WERI-Rb-1 (cell line): ENCODE measurements at regions not wholly inside any gene's neighbourhood (a gene's known extent, or its start where the extent isn't known, plus 50 kb on each side); places are given as distances from the start of the nearest gene placed in this dataset.

Experiments used
- DNase-seq: peaks from one replicate; pipeline ENCODE4 v3.0.0-alpha.2; 2020
- H3K27ac ChIP-seq: fragments of 250-450 bp; sonication (Bioruptor Pico); 2 replicates; pipeline ENCODE4 v1.5.1; 2020; ENCODE audit warnings: mild to moderate bottlenecking, moderate library complexity
- H3K27me3 ChIP-seq: fragments of 250-450 bp; sonication (Bioruptor Pico); 2 replicates; pipeline ENCODE4 v1.5.1; 2021; ENCODE audit warnings: mild to moderate bottlenecking, low read depth, moderate library complexity; ENCODE audit not compliant: insufficient read depth, severe bottlenecking
- H3K36me3 ChIP-seq: fragments of 250-450 bp; sonication (Bioruptor Pico); 2 replicates; pipeline ENCODE4 v1.5.1; 2020; ENCODE audit warnings: mild to moderate bottlenecking, moderate library complexity
- H3K4me3 ChIP-seq: 2 replicates; pipeline ENCODE4 v1.5.1; 2011; ENCODE audit warnings: low read depth, mild to moderate bottlenecking, control low read depth, low read length
- H3K9me3 ChIP-seq: fragments of 250-450 bp; sonication (Bioruptor Pico); 2 replicates; pipeline ENCODE4 v1.5.1; 2021; ENCODE audit warnings: mild to moderate bottlenecking, moderate library complexity; ENCODE audit not compliant: severe bottlenecking
- TF ChIP-seq, protein P1 (sequence below): IDR thresholded peaks from 2 replicates; pipeline ENCODE4 v1.5.1; 2011; ENCODE audit warnings: low read depth, mild to moderate bottlenecking, control low read depth, inconsistent platforms, low read length

DNA sequence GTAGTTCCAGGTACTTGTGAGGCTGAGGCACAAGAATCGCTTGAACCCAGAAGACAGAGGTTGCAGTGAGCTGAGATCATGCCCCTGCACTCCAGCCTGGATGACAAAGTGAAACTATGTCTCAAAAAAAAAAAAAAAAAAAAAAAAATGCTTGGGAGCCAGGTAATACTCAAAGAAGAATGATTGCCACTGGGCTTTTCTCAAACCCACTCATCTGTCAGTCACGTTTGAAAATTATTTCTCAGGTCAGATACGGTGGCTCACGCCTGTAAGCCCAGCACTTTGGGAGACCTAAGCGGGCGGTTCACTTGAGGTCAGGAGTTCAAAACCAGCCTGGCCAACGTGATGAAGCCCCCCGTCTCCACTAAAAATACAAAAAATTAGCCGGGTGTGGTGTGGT, 155.7 kb downstream of the RELL1 start:
- peaks cover 2% of the 10 kb centered on the region for H3K9me3 ChIP-seq
- H3K4me3 ChIP-seq, result no peak overlapping the region
- DNase-seq, result no peak
- H3K27ac ChIP-seq, result no peak overlapping the region
- no peaks in the 10 kb centered on the region for H3K36me3 ChIP-seq
- TF ChIP-seq, protein P1, sequence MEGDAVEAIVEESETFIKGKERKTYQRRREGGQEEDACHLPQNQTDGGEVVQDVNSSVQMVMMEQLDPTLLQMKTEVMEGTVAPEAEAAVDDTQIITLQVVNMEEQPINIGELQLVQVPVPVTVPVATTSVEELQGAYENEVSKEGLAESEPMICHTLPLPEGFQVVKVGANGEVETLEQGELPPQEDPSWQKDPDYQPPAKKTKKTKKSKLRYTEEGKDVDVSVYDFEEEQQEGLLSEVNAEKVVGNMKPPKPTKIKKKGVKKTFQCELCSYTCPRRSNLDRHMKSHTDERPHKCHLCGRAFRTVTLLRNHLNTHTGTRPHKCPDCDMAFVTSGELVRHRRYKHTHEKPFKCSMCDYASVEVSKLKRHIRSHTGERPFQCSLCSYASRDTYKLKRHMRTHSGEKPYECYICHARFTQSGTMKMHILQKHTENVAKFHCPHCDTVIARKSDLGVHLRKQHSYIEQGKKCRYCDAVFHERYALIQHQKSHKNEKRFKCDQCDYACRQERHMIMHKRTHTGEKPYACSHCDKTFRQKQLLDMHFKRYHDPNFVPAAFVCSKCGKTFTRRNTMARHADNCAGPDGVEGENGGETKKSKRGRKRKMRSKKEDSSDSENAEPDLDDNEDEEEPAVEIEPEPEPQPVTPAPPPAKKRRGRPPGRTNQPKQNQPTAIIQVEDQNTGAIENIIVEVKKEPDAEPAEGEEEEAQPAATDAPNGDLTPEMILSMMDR, result no peak
- peaks cover 90% of the 10 kb centered on the region for H3K27me3 ChIP-seq

DNA sequence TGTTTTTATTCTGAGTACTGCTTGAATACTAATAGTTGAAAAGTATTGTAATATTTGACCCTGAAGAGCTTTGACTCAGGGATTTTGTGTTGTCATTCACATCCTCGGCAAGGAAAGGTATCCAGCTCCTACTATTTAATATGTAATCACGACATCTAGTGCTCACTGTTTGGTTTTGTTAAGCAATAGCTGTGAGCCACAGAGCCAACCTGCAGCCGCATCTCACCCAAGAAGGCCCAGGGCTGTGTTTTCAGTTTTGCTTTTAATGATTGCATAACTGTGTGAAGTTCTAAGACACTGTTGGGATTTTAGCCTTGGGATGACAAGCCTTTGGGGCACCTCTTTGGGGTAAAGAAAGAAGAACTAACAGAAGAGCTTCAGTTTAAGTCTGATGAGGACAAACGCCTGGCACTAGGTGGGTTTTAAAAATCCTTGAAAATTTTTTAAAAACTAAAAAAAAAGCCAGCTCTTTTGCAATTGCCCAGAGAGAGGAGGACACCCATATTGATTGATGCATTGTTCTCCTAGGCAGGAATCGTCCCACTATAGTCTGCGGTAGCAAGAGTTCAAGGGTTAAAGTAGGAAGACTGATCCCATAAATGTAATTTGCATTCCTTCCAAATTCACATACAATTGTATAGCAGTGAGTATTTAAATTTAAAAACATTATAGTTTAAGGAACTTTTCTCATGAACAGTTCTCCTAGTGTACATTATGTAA, 157.8 kb downstream of the RELL1 start:
- TF ChIP-seq, protein P1, result no peak
- Histone ChIP-seq H3K9me3 (peaks cover 2% of the 10 kb centered on the region), H3K4me3 (no peak overlapping the region), H3K27me3 (peaks cover 90% of the 10 kb centered on the region), H3K36me3 (no peaks in the 10 kb centered on the region), H3K27ac (no peak overlapping the region)
- no peak for DNase-seq

DNA sequence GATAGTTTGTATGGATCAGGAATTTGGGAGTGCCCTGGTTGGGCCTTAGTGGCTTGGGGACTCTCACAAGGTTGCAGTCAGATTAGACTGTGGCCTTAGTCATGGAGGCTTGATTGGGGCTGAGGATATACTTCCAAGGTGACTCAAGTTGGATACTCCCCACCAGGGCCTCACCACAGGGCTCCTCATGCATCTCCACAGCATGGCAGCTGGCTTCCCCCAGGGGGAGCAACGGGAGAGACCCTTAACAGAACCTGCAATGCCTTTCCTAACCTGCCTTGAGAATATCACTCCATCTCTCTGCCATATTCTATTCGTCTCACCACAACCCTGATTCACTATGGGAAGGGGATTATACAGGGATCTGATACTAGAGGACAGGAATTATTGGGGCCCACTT, 161.9 kb downstream of the RELL1 start:
- H3K36me3 ChIP-seq, result no peaks in the 10 kb centered on the region
- DNase-seq, result no peak
- H3K4me3 ChIP-seq, result no peak overlapping the region
- TF ChIP-seq, protein P1, result no peak
- H3K27me3 ChIP-seq, result peaks cover 85% of the 10 kb centered on the region
- H3K27ac ChIP-seq, result no peak overlapping the region
- peaks cover 7% of the 10 kb centered on the region for H3K9me3 ChIP-seq

DNA sequence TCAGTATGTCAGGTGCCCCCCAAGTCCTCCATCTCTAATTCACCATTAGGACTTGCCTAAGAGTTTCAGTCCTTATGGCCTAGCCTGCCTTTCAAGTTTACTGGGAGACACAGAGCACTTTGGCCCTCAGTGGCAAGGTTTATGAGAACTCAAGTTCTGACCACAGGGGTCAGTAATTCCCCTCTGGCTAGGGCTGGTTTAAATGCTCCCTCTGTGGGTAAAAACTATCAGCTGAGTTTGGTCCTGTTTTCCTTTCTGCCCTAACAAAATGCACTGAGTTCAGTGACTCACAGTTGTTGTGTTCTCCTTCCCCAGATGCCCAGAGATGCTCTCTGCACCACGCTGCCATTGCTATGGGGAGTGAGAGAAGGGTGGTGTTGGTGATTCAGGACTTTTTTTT, 163.2 kb downstream of the RELL1 start:
- no peaks in the 10 kb centered on the region for H3K36me3 ChIP-seq
- TF ChIP-seq, protein P1, result no peak
- H3K9me3 ChIP-seq, result peaks cover 7% of the 10 kb centered on the region
- no peak for DNase-seq
- no peak overlapping the region for H3K27ac ChIP-seq
- H3K27me3 ChIP-seq, result peaks cover 80% of the 10 kb centered on the region
- no peak overlapping the region for H3K4me3 ChIP-seq

DNA sequence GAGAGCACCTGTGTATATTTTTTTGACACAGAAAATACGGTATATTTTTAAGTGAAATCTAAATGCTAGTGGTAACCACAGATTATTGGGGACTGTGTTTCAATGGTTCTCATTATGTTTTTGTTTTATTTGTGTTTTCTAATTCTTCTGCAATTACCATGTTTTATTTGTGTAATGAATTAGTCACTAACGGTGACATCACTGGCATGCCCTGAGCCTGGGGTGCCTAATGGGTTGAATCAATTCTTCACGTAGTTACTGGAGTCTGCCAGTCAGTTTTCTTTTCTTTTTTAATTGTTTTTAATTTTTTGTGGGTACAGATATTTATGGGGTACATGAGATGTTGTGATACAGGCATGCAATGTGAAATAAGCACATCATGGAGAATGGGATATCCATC, 168.8 kb downstream of the RELL1 start:
- peaks cover 16% of the 10 kb centered on the region for H3K9me3 ChIP-seq
- DNase-seq, result no peak
- H3K27me3 ChIP-seq, result peaks cover 81% of the 10 kb centered on the region
- TF ChIP-seq, protein P1, result no peak
- no peaks in the 10 kb centered on the region for H3K36me3 ChIP-seq
- H3K27ac ChIP-seq, result no peak overlapping the region
- H3K4me3 ChIP-seq, result no peak overlapping the region
